ENCODE measurements at regions not wholly inside any gene's neighbourhood (a gene's known extent, or its start where the extent isn't known, plus 50 kb on each side); places are given as distances from the start of the nearest gene placed in this dataset.

- intact Hi-C loops (cut with DNase I) = no loop called here
- no peaks in the 10 kb centered on the region for H3K27me3 ChIP-seq
- H3K4me1 ChIP-seq (ENCODE audit: insufficient read depth) = no peaks in the 10 kb centered on the region
- H3K27ac ChIP-seq = no peak overlapping the region
- H3K9me3 ChIP-seq = no peaks in the 10 kb centered on the region
- no peak for TF ChIP-seq EP300 (IDR thresholded peaks at IDR 0.05)
- no peak for TF ChIP-seq CTCF (IDR thresholded peaks at IDR 0.05)
- H3K36me3 ChIP-seq = no peaks in the 10 kb centered on the region
- 88 to 95% (median 89%) methylated on average over 1 of the region's 1 CpG for WGBS, 3 donors
- H3K4me3 ChIP-seq = no peak overlapping the region
- no peak for DNase-seq
Observed at GRCh38 chr14:45308745-45309397, 55.9 kb upstream of the MIS18BP1 start.

Measured in ovary (tissue), 7 donors.